HCT116 (cell line): ENCODE measurements at regions not wholly inside any gene's neighbourhood (a gene's known extent, or its start where the extent isn't known, plus 50 kb on each side); places are given as distances from the start of the nearest gene placed in this dataset.

Experiments
- POLR2A ChIP-seq: IDR thresholded peaks from 2 replicates; pipeline ENCODE4 v1.7.0; 2011; ENCODE audit warnings: borderline replicate concordance; ENCODE audit not compliant: insufficient read depth, insufficient read length; ENCODE audit errors: extremely low read depth
- POLR2AphosphoS5 ChIP-seq: IDR thresholded peaks from 2 replicates; pipeline ENCODE4 v1.6.1; 2011; ENCODE audit warnings: mild to moderate bottlenecking, low read depth, low read length, moderate library complexity

- TF ChIP-seq POLR2AphosphoS5: no peak
- no peak for TF ChIP-seq POLR2A
These were observed 123.6 kb upstream of the KCNJ6 start for GRCh38 chr21:38039841-38040240.
